IMR-90 (cell line): ENCODE measurements at regions not wholly inside any gene's neighbourhood (a gene's known extent, or its start where the extent isn't known, plus 50 kb on each side); places are given as distances from the start of the nearest gene placed in this dataset.

Source experiments
- ATAC-seq: fragments of 200-7000 bp; cut with Tn5 transposase; 2 replicates; pipeline ENCODE4 v1.9.1; 2020; ENCODE audit warnings: low read depth, mild to moderate bottlenecking, moderate library complexity
- BruUV-seq: library from RNA; stranded (reverse); fragments of 400-500 nt; replicated peaks from 2 replicates; lab custom pipeline; 2021; lab: Mats Ljungman, UMichigan
- CTCF ChIA-PET: fragments of 300-600 bp; formaldehyde crosslinking; extraction: SDS; loops from one replicate; lab custom pipeline; 2021; ENCODE audit warnings: antibody characterized with exemption; lab: Yijun Ruan, JAX
- POLR2A ChIA-PET: fragments of 300-600 bp; sonication (Branson Sonifier 250); formaldehyde crosslinking; loops from one replicate; lab custom pipeline; 2022; ENCODE audit warnings: antibody characterized with exemption; ENCODE audit not compliant: unreplicated experiment; lab: Charles Lee
- DNase-seq: peaks from one replicate; pipeline ENCODE4 v3.0.0; 2013
- H2AFZ ChIP-seq: replicated peaks from 2 replicates; pipeline ENCODE3; 2013; ENCODE audit warnings: low read length, mild to moderate bottlenecking; ENCODE audit not compliant: poor library complexity
- H2AK5ac ChIP-seq: 2 replicates; pipeline ENCODE4 v1.6.1; 2013; ENCODE audit warnings: low read depth, low read length, inconsistent platforms
- H2AK9ac ChIP-seq: replicated peaks from 2 replicates; pipeline ENCODE3; 2013; ENCODE audit warnings: mild to moderate bottlenecking, low read depth, low read length, moderate library complexity; ENCODE audit not compliant: poor library complexity
- H2BK120ac ChIP-seq: 2 replicates; pipeline ENCODE4 v1.6.1; 2013; ENCODE audit warnings: low read depth, low read length, inconsistent platforms
- H2BK15ac ChIP-seq: 3 replicates; pipeline ENCODE4 v1.6.1; 2013; ENCODE audit warnings: low read depth, low read length, inconsistent platforms
- H2BK20ac ChIP-seq: 2 replicates; pipeline ENCODE4 v1.6.1; 2013; ENCODE audit warnings: low read depth, mild to moderate bottlenecking, inconsistent platforms, low read length, moderate library complexity
- H2BK5ac ChIP-seq: 2 replicates; pipeline ENCODE4 v1.6.1; 2013; ENCODE audit warnings: mild to moderate bottlenecking, low read depth, low read length, inconsistent platforms; ENCODE audit not compliant: poor library complexity, severe bottlenecking
- H3K14ac ChIP-seq: replicated peaks from 2 replicates; pipeline ENCODE4 v1.6.1; 2013; ENCODE audit warnings: low read depth, low read length, inconsistent platforms
- H3K18ac ChIP-seq: 2 replicates; pipeline ENCODE4 v1.6.1; 2013; ENCODE audit warnings: low read depth, low read length, control low read depth
- H3K23ac ChIP-seq: 2 replicates; pipeline ENCODE4 v1.6.1; 2013; ENCODE audit warnings: low read depth, low read length, inconsistent platforms
- H3K27ac ChIP-seq: 2 replicates; pipeline ENCODE4 v1.5.1; 2013; ENCODE audit warnings: mild to moderate bottlenecking, control low read depth, low read length; ENCODE audit not compliant: insufficient read depth
- H3K27me3 ChIP-seq: 2 replicates; pipeline ENCODE4 v1.6.1; 2013; ENCODE audit warnings: low read length; ENCODE audit not compliant: control insufficient read depth, insufficient read depth
- H3K36me3 ChIP-seq: 2 replicates; pipeline ENCODE4 v1.6.1; 2013; ENCODE audit warnings: low read length, mixed read lengths; ENCODE audit not compliant: control insufficient read depth, insufficient read depth
- H3K4ac ChIP-seq: 2 replicates; pipeline ENCODE4 v1.6.1; 2013; ENCODE audit warnings: low read depth, low read length, inconsistent platforms
- H3K4me1 ChIP-seq: 2 replicates; pipeline ENCODE4 v1.6.1; 2013; ENCODE audit warnings: low read length, mixed read lengths; ENCODE audit not compliant: control insufficient read depth, insufficient read depth
- H3K4me2 ChIP-seq: 2 replicates; pipeline ENCODE4 v1.6.1; 2013; ENCODE audit warnings: low read depth, mild to moderate bottlenecking, control low read depth, low read length, moderate library complexity
- H3K4me3 ChIP-seq: 2 replicates; pipeline ENCODE4 v1.5.1; 2013; ENCODE audit warnings: low read depth, mild to moderate bottlenecking, control low read depth, low read length, moderate library complexity; ENCODE audit not compliant: insufficient read depth
- H3K56ac ChIP-seq: 2 replicates; pipeline ENCODE4 v1.6.1; 2013; ENCODE audit warnings: low read length, inconsistent platforms; ENCODE audit not compliant: insufficient read depth; ENCODE audit errors: extremely low read depth
- H3K79me1 ChIP-seq, 2 experiments: 2 replicates each; pipeline ENCODE4 v1.6.1; 2013; ENCODE audit warnings: low read length in 2 of 2, inconsistent platforms in 1 of 2, low read depth in 1 of 2
- H3K9ac ChIP-seq: 2 replicates; pipeline ENCODE4 v1.6.1; 2013; ENCODE audit warnings: low read depth, low read length, control low read depth
- H3K9me1 ChIP-seq: 2 replicates; pipeline ENCODE4 v1.6.1; 2013; ENCODE audit warnings: low read length, inconsistent platforms; ENCODE audit not compliant: insufficient read depth
- H3K9me3 ChIP-seq: 2 replicates; pipeline ENCODE4 v1.6.1; 2013; ENCODE audit warnings: low read length; ENCODE audit not compliant: control insufficient read depth, insufficient read depth
- H4K20me1 ChIP-seq: 2 replicates; pipeline ENCODE4 v1.6.1; 2013; ENCODE audit warnings: low read length, inconsistent platforms; ENCODE audit not compliant: insufficient read depth
- H4K5ac ChIP-seq: 2 replicates; pipeline ENCODE4 v1.6.1; 2013; ENCODE audit warnings: mild to moderate bottlenecking, low read depth, low read length, control low read depth
- H4K8ac ChIP-seq, 2 experiments: 2 replicates each; pipeline ENCODE4 v1.6.1; 2013; ENCODE audit warnings: low read depth in 2 of 2, low read length in 2 of 2, control low read depth in 1 of 2, inconsistent platforms in 1 of 2
- H4K91ac ChIP-seq: 2 replicates; pipeline ENCODE4 v1.6.1; 2013; ENCODE audit warnings: low read depth, low read length, inconsistent platforms; ENCODE audit not compliant: insufficient read depth
- BHLHE40 ChIP-seq: fragments of 150-350 bp; IDR thresholded peaks from 2 replicates; pipeline ENCODE4 v1.6.1; 2016; ENCODE audit warnings: mild to moderate bottlenecking, low read depth, low read length
- CEBPB ChIP-seq: IDR thresholded peaks from 2 replicates; pipeline ENCODE4 v1.6.1; 2012; ENCODE audit warnings: low read depth, low read length, improper control_type of control experiment
- CHD1 ChIP-seq: IDR thresholded peaks from 2 replicates; pipeline ENCODE4 v1.6.1; 2012; ENCODE audit warnings: low read depth, low read length, improper control_type of control experiment
- MAFK ChIP-seq: IDR thresholded peaks from 2 replicates; pipeline ENCODE4 v1.6.1; 2012; ENCODE audit warnings: low read depth, low read length, improper control_type of control experiment
- MAZ ChIP-seq: IDR thresholded peaks from 2 replicates; pipeline ENCODE4 v1.6.1; 2012; ENCODE audit warnings: low read depth, mild to moderate bottlenecking, low read length, improper control_type of control experiment, moderate library complexity, borderline replicate concordance
- MXI1 ChIP-seq: IDR thresholded peaks from 2 replicates; pipeline ENCODE4 v1.6.1; 2012; ENCODE audit warnings: low read depth, mild to moderate bottlenecking, low read length, moderate library complexity, borderline replicate concordance
- POLR2A ChIP-seq: IDR thresholded peaks from 2 replicates; pipeline ENCODE4 v1.6.1; 2012; ENCODE audit warnings: mild to moderate bottlenecking, low read depth, low read length
- RAD21 ChIP-seq: IDR thresholded peaks from 2 replicates; pipeline ENCODE4 v1.6.1; 2012; ENCODE audit warnings: low read length, improper control_type of control experiment
- RFX5 ChIP-seq: IDR thresholded peaks from 2 replicates; pipeline ENCODE4 v1.8.0; 2012; ENCODE audit warnings: low read depth, mild to moderate bottlenecking, low read length, moderate library complexity
- SMC3 ChIP-seq: fragments of 150-350 bp; IDR thresholded peaks from 2 replicates; pipeline ENCODE4 v1.6.1; 2016; ENCODE audit warnings: low read depth, mild to moderate bottlenecking, antibody characterized with exemption, low read length, moderate library complexity
- WGBS, 2 experiments: methylation state at CpG; one replicate each; pipeline versions ENCODE4 v1.1.5 to v1.1.7; 2013; ENCODE audit warnings: missing lambda C conversion rate in 2 of 2; ENCODE audit not compliant: insufficient read length in 1 of 2; ENCODE audit errors: extremely low coverage in 2 of 2; 5-methylcytosine and 5-hydroxymethylcytosine counted together
- dilution Hi-C: fragments of 300-500 bp; cut with HindIII; formaldehyde crosslinking; loops from one replicate; pipeline ENCODE4 v1.14.3; 2018; ENCODE audit warnings: low sequenced_read_pairs; ENCODE audit not compliant: unreplicated experiment
- in situ Hi-C: fragments of 300-500 bp; cut with MboI; formaldehyde crosslinking; loops from 3 replicates; pipeline ENCODE4 v1.14.3; 2019; ENCODE audit warnings: low sequenced_read_pairs, inconsistent platforms, mixed read lengths
- intact Hi-C: fragments of 100-400 bp; cut with micrococcal nuclease; formaldehyde crosslinking; loops from 2 replicates; pipeline ENCODE4 v1.10.0; 2022
- TF ChIP-seq, protein P1 (sequence below): fragments of 150-350 bp; IDR thresholded peaks from 2 replicates; pipeline ENCODE4 v1.6.1; 2017; ENCODE audit warnings: mild to moderate bottlenecking, antibody characterized with exemption, low read length, low read depth
- TF ChIP-seq, protein P2 (sequence below): conservative IDR thresholded peaks from 2 replicates; pipeline ENCODE4 v1.5.1; 2012; ENCODE audit warnings: mild to moderate bottlenecking, low read depth, low read length, improper control_type of control experiment
- TF ChIP-seq, protein P3 (sequence below): fragments of 150-350 bp; IDR thresholded peaks from 2 replicates; pipeline ENCODE4 v1.6.1; 2016; ENCODE audit warnings: low read depth, mild to moderate bottlenecking, low read length, moderate library complexity, borderline replicate concordance

DNA sequence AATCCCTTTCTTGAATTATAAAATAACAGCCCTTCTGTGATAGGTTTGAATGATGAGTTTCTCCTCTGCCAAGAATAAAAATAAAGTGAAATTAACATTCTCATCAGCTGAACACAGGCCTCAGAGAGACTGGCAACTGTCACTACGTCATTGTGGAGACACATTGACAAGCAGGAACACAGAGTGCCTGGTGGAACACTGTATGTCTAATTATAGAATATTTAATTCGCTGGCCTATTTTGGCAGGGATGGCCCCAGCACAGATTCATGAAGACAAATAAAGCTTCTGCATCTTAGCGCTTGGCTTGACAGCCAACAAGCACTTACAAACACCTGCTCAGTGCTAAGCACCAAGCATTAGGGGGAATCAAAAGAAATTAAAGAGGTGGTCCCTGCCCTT, 52.0 kb upstream of the SMYD2 start:
- no peaks in the 10 kb centered on the region for H3K79me1 ChIP-seq
- DNase-seq (no peak), ATAC-seq (no peak)
- no peak overlapping the region for H3K4me2 ChIP-seq
- H3K4me1 ChIP-seq: no peaks in the 10 kb centered on the region
- dilution Hi-C loops (no loop called here), intact Hi-C loops (no loop called here), in situ Hi-C loops (loop anchor here (25.0 kb wide), 1 partner anchor 1308 kb away; no protein-coding TSS in a partner anchor)
- no peak overlapping the region for H2BK15ac ChIP-seq
- H4K5ac ChIP-seq: no peak overlapping the region
- TF ChIP-seq MXI1: no peak
- no peak for TF ChIP-seq CEBPB
- TF ChIP-seq RFX5: no peak
- TF ChIP-seq MAZ: no peak
- no peak for TF ChIP-seq POLR2A
- no peak for TF ChIP-seq RAD21
- TF ChIP-seq, protein P1, sequence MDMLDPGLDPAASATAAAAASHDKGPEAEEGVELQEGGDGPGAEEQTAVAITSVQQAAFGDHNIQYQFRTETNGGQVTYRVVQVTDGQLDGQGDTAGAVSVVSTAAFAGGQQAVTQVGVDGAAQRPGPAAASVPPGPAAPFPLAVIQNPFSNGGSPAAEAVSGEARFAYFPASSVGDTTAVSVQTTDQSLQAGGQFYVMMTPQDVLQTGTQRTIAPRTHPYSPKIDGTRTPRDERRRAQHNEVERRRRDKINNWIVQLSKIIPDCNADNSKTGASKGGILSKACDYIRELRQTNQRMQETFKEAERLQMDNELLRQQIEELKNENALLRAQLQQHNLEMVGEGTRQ: no peak
- TF ChIP-seq, protein P2, sequence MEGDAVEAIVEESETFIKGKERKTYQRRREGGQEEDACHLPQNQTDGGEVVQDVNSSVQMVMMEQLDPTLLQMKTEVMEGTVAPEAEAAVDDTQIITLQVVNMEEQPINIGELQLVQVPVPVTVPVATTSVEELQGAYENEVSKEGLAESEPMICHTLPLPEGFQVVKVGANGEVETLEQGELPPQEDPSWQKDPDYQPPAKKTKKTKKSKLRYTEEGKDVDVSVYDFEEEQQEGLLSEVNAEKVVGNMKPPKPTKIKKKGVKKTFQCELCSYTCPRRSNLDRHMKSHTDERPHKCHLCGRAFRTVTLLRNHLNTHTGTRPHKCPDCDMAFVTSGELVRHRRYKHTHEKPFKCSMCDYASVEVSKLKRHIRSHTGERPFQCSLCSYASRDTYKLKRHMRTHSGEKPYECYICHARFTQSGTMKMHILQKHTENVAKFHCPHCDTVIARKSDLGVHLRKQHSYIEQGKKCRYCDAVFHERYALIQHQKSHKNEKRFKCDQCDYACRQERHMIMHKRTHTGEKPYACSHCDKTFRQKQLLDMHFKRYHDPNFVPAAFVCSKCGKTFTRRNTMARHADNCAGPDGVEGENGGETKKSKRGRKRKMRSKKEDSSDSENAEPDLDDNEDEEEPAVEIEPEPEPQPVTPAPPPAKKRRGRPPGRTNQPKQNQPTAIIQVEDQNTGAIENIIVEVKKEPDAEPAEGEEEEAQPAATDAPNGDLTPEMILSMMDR: no peak
- no peak for TF ChIP-seq MAFK
- TF ChIP-seq BHLHE40: no peak
- no peak for TF ChIP-seq SMC3
- TF ChIP-seq CHD1: no peak
- TF ChIP-seq, protein P3, sequence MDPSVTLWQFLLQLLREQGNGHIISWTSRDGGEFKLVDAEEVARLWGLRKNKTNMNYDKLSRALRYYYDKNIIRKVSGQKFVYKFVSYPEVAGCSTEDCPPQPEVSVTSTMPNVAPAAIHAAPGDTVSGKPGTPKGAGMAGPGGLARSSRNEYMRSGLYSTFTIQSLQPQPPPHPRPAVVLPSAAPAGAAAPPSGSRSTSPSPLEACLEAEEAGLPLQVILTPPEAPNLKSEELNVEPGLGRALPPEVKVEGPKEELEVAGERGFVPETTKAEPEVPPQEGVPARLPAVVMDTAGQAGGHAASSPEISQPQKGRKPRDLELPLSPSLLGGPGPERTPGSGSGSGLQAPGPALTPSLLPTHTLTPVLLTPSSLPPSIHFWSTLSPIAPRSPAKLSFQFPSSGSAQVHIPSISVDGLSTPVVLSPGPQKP: no peak
- H4K91ac ChIP-seq: no peak overlapping the region
- no peak overlapping the region for H4K8ac ChIP-seq
- no peaks in the 10 kb centered on the region for H3K36me3 ChIP-seq
- no peak overlapping the region for H3K4ac ChIP-seq
- ChIA-PET POLR2A (no interaction called here), CTCF (interaction anchor here (1.3 kb wide), 1 partner anchor 15 kb away, joined by 6 read pairs; no protein-coding TSS in a partner anchor)
- no peak overlapping the region for H2AFZ ChIP-seq
- no peak overlapping the region for H3K9ac ChIP-seq
- H3K9me3 ChIP-seq: no peaks in the 10 kb centered on the region
- no peak overlapping the region for H3K56ac ChIP-seq
- H2AK9ac ChIP-seq: no peak overlapping the region
- no CpG with 5 or more reads among the region's 3 CpGs for WGBS, 2 experiments
- no peak overlapping the region for H3K14ac ChIP-seq
- H2BK5ac ChIP-seq: no peak overlapping the region
- H3K27ac ChIP-seq: no peak overlapping the region
- H2AK5ac ChIP-seq: no peak overlapping the region
- no peak overlapping the region for H2BK20ac ChIP-seq
- no peaks in the 10 kb centered on the region for H3K9me1 ChIP-seq
- no peak overlapping the region for H3K18ac ChIP-seq
- BruUV-seq: no TSS peak
- H3K4me3 ChIP-seq: no peak overlapping the region
- peaks cover 25% of the 10 kb centered on the region for H3K27me3 ChIP-seq
- no peak overlapping the region for H3K23ac ChIP-seq
- H4K20me1 ChIP-seq: no peaks in the 10 kb centered on the region
- H2BK120ac ChIP-seq: no peak overlapping the region
